OCI-M1 (cell line): ENCODE measurements at regions not wholly inside any gene's neighbourhood (a gene's known extent, or its start where the extent isn't known, plus 50 kb on each side); places are given as distances from the start of the nearest gene placed in this dataset.
A peak's percentile ranks its signal among the peaks of the same experiment; 100 is the strongest.

ENCODE experiments used
- DNase-seq: peaks from one replicate; lab custom pipeline; 2025; lab: John Stamatoyannopoulos, UW

- no peak for DNase-seq
These were observed 564.0 kb downstream of the TNS1 start for GRCh38 chr2:217438821-217439220.

GRCh38 chr2:217438136-217438535 lies 564.7 kb downstream of the TNS1 start:
- no peak for DNase-seq

GRCh38 chr2:217437290-217437870 lies 565.4 kb downstream of the TNS1 start:
- DNase-seq, result no peak

GRCh38 chr2:217436386-217436785 lies 566.4 kb downstream of the TNS1 start:
- DNase-seq, result no peak

GRCh38 chr2:217434180-217434975 lies 568.4 kb downstream of the TNS1 start:
- peak; percentile 88 for DNase-seq

- DNase-seq, result no peak
These were observed 569.3 kb downstream of the TNS1 start for GRCh38 chr2:217433522-217433921.

- peak; percentile 21 for DNase-seq
These were observed 571.1 kb downstream of the TNS1 start for GRCh38 chr2:217431577-217432269.

GRCh38 chr2:217430916-217431576 lies 571.2 kb upstream of the TNP1 start:
- DNase-seq, result peak; percentile 14

- no peak for DNase-seq
These were observed 570.2 kb upstream of the TNP1 start for GRCh38 chr2:217429981-217430500.

GRCh38 chr2:217421834-217422233 lies 562.0 kb upstream of the TNP1 start:
- DNase-seq, result no peak

- DNase-seq, result no peak
These were observed 561.0 kb upstream of the TNP1 start for GRCh38 chr2:217420854-217421253.

GRCh38 chr2:217419055-217419671 lies 559.3 kb upstream of the TNP1 start:
- DNase-seq, result no peak

GRCh38 chr2:217418544-217418943 lies 558.7 kb upstream of the TNP1 start:
- no peak for DNase-seq

GRCh38 chr2:217418090-217418489 lies 558.2 kb upstream of the TNP1 start:
- no peak for DNase-seq

- DNase-seq, result no peak
These were observed 557.7 kb upstream of the TNP1 start for GRCh38 chr2:217417536-217417935.

- no peak for DNase-seq
These were observed 555.5 kb upstream of the TNP1 start for GRCh38 chr2:217415316-217415715.

GRCh38 chr2:217414429-217414828 lies 554.6 kb upstream of the TNP1 start:
- DNase-seq, result no peak

GRCh38 chr2:217413193-217413592 lies 553.3 kb upstream of the TNP1 start:
- DNase-seq, result no peak

GRCh38 chr2:217412721-217413120 lies 552.9 kb upstream of the TNP1 start:
- DNase-seq, result no peak

GRCh38 chr2:217412277-217412676 lies 552.4 kb upstream of the TNP1 start:
- no peak for DNase-seq

- no peak for DNase-seq
These were observed 550.8 kb upstream of the TNP1 start for GRCh38 chr2:217410681-217410960.
